ENCODE measurements at regions not wholly inside any gene's neighbourhood (a gene's known extent, or its start where the extent isn't known, plus 50 kb on each side); places are given as distances from the start of the nearest gene placed in this dataset.

- peak; percentile 69; the same call in 1 of the 2 replicates for TF ChIP-seq KAT8 (CRISPR knock-in tag; IDR thresholded peaks at IDR 0.05)
- TF ChIP-seq ZNF75D (CRISPR knock-in tag; IDR thresholded peaks at IDR 0.05; ENCODE audit: borderline replicate concordance), result no peak
- peak; percentile 99 for TF ChIP-seq ZNF687 (CRISPR knock-in tag; IDR thresholded peaks at IDR 0.05)
- TF ChIP-seq SP1 (IDR thresholded peaks at IDR 0.05), result no peak
- TF ChIP-seq SP1 (CRISPR knock-in tag; IDR thresholded peaks at IDR 0.05), result peak; percentile 36; the same call in 1 of the 2 replicates
- TF ChIP-seq BORCS8-MEF2B (CRISPR knock-in tag; IDR thresholded peaks at IDR 0.05), result peak; percentile 79; the same call in 1 of the 2 replicates
- TF ChIP-seq ZFP1 (CRISPR knock-in tag; IDR thresholded peaks at IDR 0.05), result peak; percentile 29; the same call in 1 of the 2 replicates
- TF ChIP-seq TGIF2 (CRISPR knock-in tag; IDR thresholded peaks at IDR 0.05), result peak; percentile 68; the same call in 1 of the 2 replicates
- TF ChIP-seq ZNF501 (CRISPR knock-in tag; IDR thresholded peaks at IDR 0.05), result peak; percentile 91
- no peak for TF ChIP-seq NAIF1 (CRISPR knock-in tag; IDR thresholded peaks at IDR 0.05; ENCODE audit: borderline replicate concordance)
- no peak for TF ChIP-seq ZNF775 (CRISPR knock-in tag; IDR thresholded peaks at IDR 0.05; ENCODE audit: borderline replicate concordance)
- TF ChIP-seq ZNF329 (CRISPR knock-in tag; IDR thresholded peaks at IDR 0.05; ENCODE audit: low read depth), result no peak
- TF ChIP-seq SAFB2 (CRISPR knock-in tag; IDR thresholded peaks at IDR 0.05; ENCODE audit: borderline replicate concordance, low read depth), result peak; percentile 65; the same call in 1 of the 2 replicates
- TF ChIP-seq, protein P1, sequence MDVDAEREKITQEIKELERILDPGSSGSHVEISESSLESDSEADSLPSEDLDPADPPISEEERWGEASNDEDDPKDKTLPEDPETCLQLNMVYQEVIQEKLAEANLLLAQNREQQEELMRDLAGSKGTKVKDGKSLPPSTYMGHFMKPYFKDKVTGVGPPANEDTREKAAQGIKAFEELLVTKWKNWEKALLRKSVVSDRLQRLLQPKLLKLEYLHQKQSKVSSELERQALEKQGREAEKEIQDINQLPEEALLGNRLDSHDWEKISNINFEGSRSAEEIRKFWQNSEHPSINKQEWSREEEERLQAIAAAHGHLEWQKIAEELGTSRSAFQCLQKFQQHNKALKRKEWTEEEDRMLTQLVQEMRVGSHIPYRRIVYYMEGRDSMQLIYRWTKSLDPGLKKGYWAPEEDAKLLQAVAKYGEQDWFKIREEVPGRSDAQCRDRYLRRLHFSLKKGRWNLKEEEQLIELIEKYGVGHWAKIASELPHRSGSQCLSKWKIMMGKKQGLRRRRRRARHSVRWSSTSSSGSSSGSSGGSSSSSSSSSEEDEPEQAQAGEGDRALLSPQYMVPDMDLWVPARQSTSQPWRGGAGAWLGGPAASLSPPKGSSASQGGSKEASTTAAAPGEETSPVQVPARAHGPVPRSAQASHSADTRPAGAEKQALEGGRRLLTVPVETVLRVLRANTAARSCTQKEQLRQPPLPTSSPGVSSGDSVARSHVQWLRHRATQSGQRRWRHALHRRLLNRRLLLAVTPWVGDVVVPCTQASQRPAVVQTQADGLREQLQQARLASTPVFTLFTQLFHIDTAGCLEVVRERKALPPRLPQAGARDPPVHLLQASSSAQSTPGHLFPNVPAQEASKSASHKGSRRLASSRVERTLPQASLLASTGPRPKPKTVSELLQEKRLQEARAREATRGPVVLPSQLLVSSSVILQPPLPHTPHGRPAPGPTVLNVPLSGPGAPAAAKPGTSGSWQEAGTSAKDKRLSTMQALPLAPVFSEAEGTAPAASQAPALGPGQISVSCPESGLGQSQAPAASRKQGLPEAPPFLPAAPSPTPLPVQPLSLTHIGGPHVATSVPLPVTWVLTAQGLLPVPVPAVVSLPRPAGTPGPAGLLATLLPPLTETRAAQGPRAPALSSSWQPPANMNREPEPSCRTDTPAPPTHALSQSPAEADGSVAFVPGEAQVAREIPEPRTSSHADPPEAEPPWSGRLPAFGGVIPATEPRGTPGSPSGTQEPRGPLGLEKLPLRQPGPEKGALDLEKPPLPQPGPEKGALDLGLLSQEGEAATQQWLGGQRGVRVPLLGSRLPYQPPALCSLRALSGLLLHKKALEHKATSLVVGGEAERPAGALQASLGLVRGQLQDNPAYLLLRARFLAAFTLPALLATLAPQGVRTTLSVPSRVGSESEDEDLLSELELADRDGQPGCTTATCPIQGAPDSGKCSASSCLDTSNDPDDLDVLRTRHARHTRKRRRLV (CRISPR knock-in tag; IDR thresholded peaks at IDR 0.05), result no peak
- TF ChIP-seq SRSF4 (IDR thresholded peaks at IDR 0.05; ENCODE audit: low read depth, low read length, poor library complexity, severe bottlenecking), result no peak
- peak; percentile 65; the same call in 1 of the 2 replicates for TF ChIP-seq ZNF263 (CRISPR knock-in tag; IDR thresholded peaks at IDR 0.05)
- peak; percentile 78 to 91 for TF ChIP-seq NR2F1 (CRISPR knock-in tag; IDR thresholded peaks at IDR 0.05)
- TF ChIP-seq ZNF34 (CRISPR knock-in tag; IDR thresholded peaks at IDR 0.05; ENCODE audit: borderline replicate concordance), result 0 out of 2 replicates have a peak, but pooled peaks have one; percentile 4
Measured at GRCh38 chr17:77354670-77355455, 214.1 kb downstream of the SEC14L1 start (continued).

Data from HepG2 (cell line).